Naive thymus-derived CD8-positive, alpha-beta T cell (primary cell): ENCODE measurements at regions not wholly inside any gene's neighbourhood (a gene's known extent, or its start where the extent isn't known, plus 50 kb on each side); places are given as distances from the start of the nearest gene placed in this dataset. TPM values are rescaled to one million over a fixed set of nuclear protein-coding genes. Genes with fewer than 3 reads are reported as not detected.
A peak's percentile ranks its signal among the peaks of the same experiment; 100 is the strongest.

Experiments
- ATAC-seq, 2 donors: fragments of 150-1000 bp; cut with Tn5 transposase in 1 of 2; sonication (Bioruptor Pico), chemical (Tn5 transposase) in 1 of 2; 1 replicate in 1 of 2; 2 replicates in 1 of 2; pipeline ENCODE4 v1.10.0; 2021; ENCODE audit warnings: mild to moderate bottlenecking in 2 of 2, moderate library complexity in 2 of 2
- POLR2A ChIA-PET: fragments of 350-600 bp; sonication (Branson Sonifier 250); formaldehyde crosslinking; loops from one replicate; lab custom pipeline; 2021; ENCODE audit warnings: antibody characterized with exemption; lab: Charles Lee
- DNase-seq, 10 donors: peaks; one replicate each; pipeline versions ENCODE4 v3.0.0 to v3.0.0-alpha.2; 2020 to 2022
- H3K27ac Mint-ChIP-seq, 10 donors: one replicate each; pipeline ENCODE4 v1.8.0; 2020 to 2022; ENCODE audit warnings: mild to moderate bottlenecking in 10 of 10, mixed read lengths in 10 of 10, moderate library complexity in 4 of 10, inconsistent platforms in 1 of 10
- H3K27me3 Mint-ChIP-seq, 5 donors: one replicate each; pipeline ENCODE4 v1.8.0; 2021 to 2022; ENCODE audit warnings: mixed read lengths in 5 of 5
- H3K36me3 Mint-ChIP-seq, 3 donors: one replicate each; pipeline ENCODE4 v1.8.0; 2020 to 2022; ENCODE audit warnings: mixed read lengths in 3 of 3, mild to moderate bottlenecking in 2 of 3, inconsistent platforms in 1 of 3
- H3K4me1 Mint-ChIP-seq, 4 donors: one replicate each; pipeline ENCODE4 v1.8.0; 2021 to 2022; ENCODE audit warnings: mixed read lengths in 4 of 4
- H3K4me3 Mint-ChIP-seq, 10 donors: one replicate each; pipeline ENCODE4 v1.8.0; 2020 to 2022; ENCODE audit warnings: mild to moderate bottlenecking in 10 of 10, mixed read lengths in 10 of 10, moderate library complexity in 6 of 10, inconsistent platforms in 1 of 10
- H3K9me3 Mint-ChIP-seq, 9 donors: one replicate each; pipeline ENCODE4 v1.8.0; 2020 to 2022; ENCODE audit warnings: mixed read lengths in 9 of 9, mild to moderate bottlenecking in 3 of 9, inconsistent platforms in 1 of 9, moderate library complexity in 1 of 9
- microRNA-seq: library from miRNA; unstranded; fragments of <30 nt; microRNA quantifications from one replicate; pipeline ENCODE4 v1.2.0, GENCODE V29; 2022; ENCODE audit warnings: borderline microRNAs expressed

DNA sequence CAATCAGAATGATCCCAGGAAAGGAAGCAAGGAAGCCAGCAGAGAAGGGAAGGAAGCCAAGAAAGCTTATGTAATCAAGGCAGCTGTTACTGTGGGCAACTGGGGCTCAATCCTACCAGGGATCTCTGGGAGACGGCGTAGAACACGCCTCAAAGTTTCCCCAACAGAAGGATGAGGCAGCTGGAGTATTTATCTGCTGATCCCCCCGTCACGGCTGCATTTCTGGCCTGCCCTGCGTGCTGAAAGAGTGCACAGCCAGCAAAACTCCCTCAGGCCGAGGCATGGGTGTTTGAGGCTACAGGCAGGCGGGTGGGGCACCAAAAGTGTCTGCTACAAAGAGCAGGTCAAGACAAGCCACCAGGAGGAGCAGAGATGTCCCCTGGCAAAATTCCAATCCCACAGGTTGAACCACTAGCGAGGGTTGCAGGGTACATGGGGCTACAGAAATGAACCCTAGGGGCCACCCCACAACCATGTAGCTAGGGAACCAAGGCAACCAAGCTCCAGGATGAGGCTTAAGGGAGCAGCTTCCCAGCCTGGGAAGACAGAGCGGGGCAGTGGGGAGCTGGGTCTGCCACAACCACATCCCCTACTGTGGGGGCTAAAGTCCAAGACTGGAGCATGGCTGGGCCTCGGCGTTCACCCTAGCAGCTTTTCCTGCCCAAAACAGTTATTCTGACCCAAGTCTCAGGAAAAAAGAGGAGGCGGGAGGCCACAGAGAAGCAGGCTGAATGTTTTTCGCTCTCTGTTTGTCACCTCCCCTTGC lies 113.4 kb downstream of the BCOR start:
- H3K27ac Mint-ChIP-seq, result no peak overlapping the region
- H3K4me3 Mint-ChIP-seq, result no peak overlapping the region
- H3K27me3 Mint-ChIP-seq, result no peaks in the 10 kb centered on the region
- H3K4me1 Mint-ChIP-seq, result no peaks in the 10 kb centered on the region
- DNase-seq, result no peak
- no peaks in the 10 kb centered on the region for H3K36me3 Mint-ChIP-seq
- POLR2A ChIA-PET, result no interaction called here
- ATAC-seq, result no peak
- no peaks in the 10 kb centered on the region for H3K9me3 Mint-ChIP-seq

DNA sequence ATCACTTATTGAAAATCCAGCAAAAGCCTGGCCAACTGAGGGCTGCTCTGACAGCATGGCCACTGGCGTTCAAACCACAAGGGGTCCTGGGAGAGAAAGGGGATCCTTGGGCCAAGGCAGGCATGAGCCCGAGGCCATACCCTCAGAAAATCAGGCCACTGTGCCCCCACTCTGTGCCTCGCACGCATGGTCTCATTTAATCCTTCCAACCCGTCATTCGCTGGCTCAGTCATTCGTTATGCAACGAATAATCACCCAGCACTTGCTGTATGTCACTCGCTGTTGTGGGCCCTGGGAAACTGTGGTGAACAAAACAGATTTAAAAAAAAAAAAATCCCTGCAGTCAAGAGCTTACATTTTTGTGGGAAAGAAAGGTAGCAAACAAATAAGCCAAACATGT lies 112.7 kb downstream of the BCOR start:
- POLR2A ChIA-PET, result no interaction called here
- Mint-ChIP-seq H3K4me1 (no peaks in the 10 kb centered on the region), H3K9me3 (no peaks in the 10 kb centered on the region), H3K4me3 (no peak overlapping the region), H3K27ac (peak overlapping the region in 1 of 10 donors; percentile 16), H3K36me3 (no peaks in the 10 kb centered on the region), H3K27me3 (no peaks in the 10 kb centered on the region)
- DNase-seq, result no peak
- no peak for ATAC-seq

DNA sequence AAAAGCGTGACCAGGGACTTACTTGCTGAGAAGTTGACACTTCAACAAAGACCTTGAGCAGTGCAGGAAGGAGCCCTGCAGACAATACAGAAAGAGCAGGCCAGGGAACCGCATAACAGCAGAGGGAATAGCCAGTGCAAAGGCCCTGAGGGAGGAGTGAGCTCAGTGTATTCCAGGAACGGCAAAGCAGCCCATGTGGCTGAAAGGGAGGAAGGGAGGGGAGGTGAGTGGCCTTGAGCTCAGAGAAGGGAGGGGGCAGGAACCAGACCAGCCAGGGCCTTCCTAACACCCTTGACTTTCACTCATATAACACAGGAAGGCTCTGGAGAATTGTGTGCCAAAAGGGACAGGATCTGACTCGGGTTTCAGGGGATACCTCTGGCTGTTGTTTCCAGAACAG lies 112.2 kb downstream of the BCOR start:
- no peak overlapping the region for H3K4me3 Mint-ChIP-seq
- H3K36me3 Mint-ChIP-seq, result no peaks in the 10 kb centered on the region
- DNase-seq (no peak), ATAC-seq (no peak)
- H3K4me1 Mint-ChIP-seq, result no peaks in the 10 kb centered on the region
- no peaks in the 10 kb centered on the region for H3K27me3 Mint-ChIP-seq
- no peaks in the 10 kb centered on the region for H3K9me3 Mint-ChIP-seq
- H3K27ac Mint-ChIP-seq, result peak overlapping the region in 1 of 10 donors; percentile 16
- POLR2A ChIA-PET, result no interaction called here

DNA sequence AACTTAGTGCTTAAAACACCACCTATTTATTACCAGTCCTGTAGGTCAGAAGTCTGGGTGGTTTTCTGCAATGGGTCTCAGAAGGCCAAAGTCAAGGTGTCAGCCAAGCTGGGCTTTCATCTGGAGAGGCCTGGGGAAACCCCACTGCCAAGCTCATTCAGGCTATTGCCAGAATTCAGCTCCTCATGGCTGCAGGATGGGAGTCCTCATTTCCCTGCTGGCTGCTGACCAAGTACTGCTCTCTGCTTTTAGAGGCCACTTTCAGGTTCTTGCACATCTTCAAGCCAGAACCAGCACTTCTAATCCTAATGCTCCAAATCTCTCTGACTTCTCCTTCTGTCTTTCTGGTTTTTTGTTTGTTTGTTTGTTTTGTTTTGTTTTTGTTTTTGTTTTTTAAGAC lies 109.3 kb downstream of the BCOR start:
- Mint-ChIP-seq H3K4me3 (no peak overlapping the region), H3K27me3 (no peaks in the 10 kb centered on the region), H3K27ac (no peak overlapping the region), H3K9me3 (no peaks in the 10 kb centered on the region), H3K36me3 (no peaks in the 10 kb centered on the region), H3K4me1 (peaks cover 0 to 2% (median 0%) of the 10 kb centered on the region in 4 donors)
- DNase-seq, result no peak
- no peak for ATAC-seq
- POLR2A ChIA-PET, result no interaction called here

DNA sequence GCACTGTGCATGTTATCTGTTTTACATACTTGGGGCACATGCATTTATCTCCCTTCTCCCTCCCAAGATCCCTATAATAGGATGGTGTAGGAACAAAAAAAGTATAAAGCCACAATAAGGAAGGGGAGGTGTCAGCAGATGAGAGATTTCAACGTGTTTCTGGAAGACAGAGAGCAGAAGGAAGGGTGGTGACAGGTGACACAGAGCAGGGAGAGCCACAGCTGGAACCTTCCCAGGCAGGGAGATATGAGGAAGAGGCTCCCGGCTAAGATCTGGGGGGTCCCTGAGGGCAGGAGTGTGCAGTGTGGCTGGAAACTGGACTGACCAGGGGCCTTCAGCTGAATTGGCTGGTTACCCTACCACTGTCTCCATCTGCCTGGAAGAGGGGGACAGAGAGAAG lies 107.4 kb downstream of the BCOR start:
- POLR2A ChIA-PET, result no interaction called here
- Mint-ChIP-seq H3K36me3 (no peaks in the 10 kb centered on the region), H3K4me3 (no peak overlapping the region), H3K27ac (no peak overlapping the region), H3K9me3 (no peaks in the 10 kb centered on the region), H3K4me1 (peaks cover 0 to 2% (median 0%) of the 10 kb centered on the region in 4 donors), H3K27me3 (no peaks in the 10 kb centered on the region)
- DNase-seq (no peak), ATAC-seq (no peak)

DNA sequence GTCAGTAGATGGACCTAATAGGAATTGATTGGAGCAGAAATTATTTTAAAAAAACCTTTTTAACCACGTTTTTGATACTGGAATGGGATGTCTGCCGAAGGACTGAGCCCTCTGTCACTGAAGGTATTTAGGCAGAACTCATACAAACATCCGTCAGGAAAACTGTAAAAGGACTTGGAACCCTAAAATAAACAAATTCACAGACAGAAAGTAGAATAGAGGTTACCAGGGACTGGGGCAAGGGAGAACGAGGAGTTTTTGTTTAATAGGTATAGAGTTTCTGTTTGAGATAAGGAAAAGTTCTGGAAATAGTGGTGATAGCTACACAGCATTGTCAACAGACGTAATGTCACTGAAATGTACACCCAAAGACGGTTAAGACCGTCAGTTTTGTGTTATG lies 105.5 kb downstream of the BCOR start:
- Mint-ChIP-seq H3K36me3 (no peaks in the 10 kb centered on the region), H3K4me1 (peaks cover 0 to 2% (median 0%) of the 10 kb centered on the region in 4 donors), H3K27me3 (no peaks in the 10 kb centered on the region), H3K9me3 (no peaks in the 10 kb centered on the region), H3K4me3 (no peak overlapping the region), H3K27ac (no peak overlapping the region)
- ATAC-seq (no peak), DNase-seq (no peak)
- POLR2A ChIA-PET, result no interaction called here

DNA sequence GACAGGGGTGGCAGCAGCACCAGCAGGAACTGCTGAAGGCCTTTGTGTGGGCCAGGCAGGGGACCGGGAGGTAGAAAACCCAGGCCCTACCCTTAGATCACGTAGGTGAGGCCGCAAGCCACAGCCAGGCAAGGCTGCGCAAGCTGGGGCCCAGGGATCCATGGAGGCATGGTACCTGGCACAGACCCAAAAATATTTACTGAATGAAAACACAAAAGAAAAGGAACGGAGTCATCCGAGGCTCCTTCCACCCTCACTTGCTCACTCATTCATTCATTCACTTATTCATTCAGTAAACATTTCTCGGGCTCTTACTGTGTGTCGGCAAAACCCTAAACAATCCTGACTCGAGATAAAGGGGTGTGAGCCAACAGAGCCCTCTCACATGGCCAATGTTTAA lies 102.3 kb downstream of the BCOR start:
- H3K36me3 Mint-ChIP-seq, result no peaks in the 10 kb centered on the region
- DNase-seq (no peak), ATAC-seq (no peak)
- peaks cover 0 to 2% (median 0%) of the 10 kb centered on the region in 4 donors for H3K4me1 Mint-ChIP-seq
- H3K27me3 Mint-ChIP-seq, result peaks cover 0 to 6% (median 0%) of the 10 kb centered on the region in 5 donors
- no peak overlapping the region for H3K4me3 Mint-ChIP-seq
- no peaks in the 10 kb centered on the region for H3K9me3 Mint-ChIP-seq
- no peak overlapping the region for H3K27ac Mint-ChIP-seq
- POLR2A ChIA-PET, result no interaction called here

DNA sequence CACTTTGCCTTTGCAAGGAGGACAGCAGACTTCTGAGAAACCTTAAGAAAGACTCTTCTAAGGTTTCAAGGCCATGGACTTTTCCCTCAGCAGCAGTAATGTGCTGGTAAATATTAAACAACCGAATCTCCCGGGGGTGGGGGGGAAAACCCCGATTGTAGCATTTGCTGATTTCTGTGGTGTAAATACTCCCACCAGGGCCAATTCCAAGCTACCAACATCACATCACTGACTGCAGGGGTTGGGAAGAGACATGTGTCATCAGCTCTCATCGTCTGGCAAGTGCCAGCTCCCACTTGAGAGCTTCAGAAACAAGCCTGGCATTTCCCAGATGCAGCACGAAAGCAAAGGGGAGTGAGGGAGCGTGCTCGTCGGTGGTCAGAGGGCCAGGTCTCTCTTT lies 101.2 kb downstream of the BCOR start:
- no peaks in the 10 kb centered on the region for H3K36me3 Mint-ChIP-seq
- no peak overlapping the region for H3K27ac Mint-ChIP-seq
- H3K4me1 Mint-ChIP-seq, result no peaks in the 10 kb centered on the region
- H3K9me3 Mint-ChIP-seq, result no peaks in the 10 kb centered on the region
- ATAC-seq, result no peak
- no peak overlapping the region for H3K4me3 Mint-ChIP-seq
- DNase-seq, result no peak
- POLR2A ChIA-PET, result no interaction called here
- H3K27me3 Mint-ChIP-seq, result peaks cover 0 to 6% (median 0%) of the 10 kb centered on the region in 5 donors

DNA sequence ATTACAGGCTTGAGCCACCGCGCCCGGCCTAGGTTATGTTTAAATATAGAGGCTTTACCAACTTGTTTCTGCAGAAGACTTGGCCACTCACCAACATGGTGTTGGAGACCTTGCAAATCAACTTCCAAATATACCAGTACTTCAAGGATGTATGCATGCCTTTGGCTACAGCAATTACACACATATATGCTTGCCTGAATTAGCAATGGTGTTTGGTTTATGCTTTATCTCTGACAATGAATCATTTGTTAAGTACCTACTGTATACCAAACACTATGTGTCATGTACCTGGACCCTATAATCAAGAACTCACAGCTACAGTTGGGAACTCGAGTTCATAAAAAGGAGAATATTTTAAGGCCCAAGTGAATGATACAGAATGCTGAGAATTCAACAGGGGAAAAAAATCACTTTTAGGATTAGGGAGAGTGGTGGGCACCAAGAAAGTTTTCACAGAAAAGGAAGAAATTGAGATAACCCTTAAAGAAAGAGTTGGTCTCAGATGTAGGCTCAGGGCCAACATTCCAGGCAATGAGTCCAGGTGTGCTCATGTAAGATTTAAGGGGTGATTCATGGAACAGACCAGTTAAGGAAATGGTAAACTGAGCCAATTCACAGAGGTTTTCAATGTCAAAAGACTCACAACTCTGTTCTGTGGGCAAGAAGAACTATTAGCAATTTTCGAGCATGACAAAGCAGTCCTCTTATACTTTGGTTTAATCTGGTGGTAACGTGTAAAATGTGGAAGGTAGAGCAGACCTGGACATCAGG lies 98.9 kb downstream of the BCOR start:
- H3K27ac Mint-ChIP-seq, result no peak overlapping the region
- ATAC-seq (no peak), DNase-seq (no peak)
- H3K4me3 Mint-ChIP-seq, result no peak overlapping the region
- H3K27me3 Mint-ChIP-seq, result peaks cover 0 to 6% (median 0%) of the 10 kb centered on the region in 5 donors
- no peaks in the 10 kb centered on the region for H3K4me1 Mint-ChIP-seq
- POLR2A ChIA-PET, result no interaction called here
- H3K36me3 Mint-ChIP-seq, result no peaks in the 10 kb centered on the region
- H3K9me3 Mint-ChIP-seq, result no peaks in the 10 kb centered on the region

Small RNAs in the stretch of these regions (microRNA-seq; reads per million reads assigned to microRNA genes)
- not detected for gene MIR1587
- not detected for gene MIR3937
